ENCODE measurements at regions not wholly inside any gene's neighbourhood (a gene's known extent, or its start where the extent isn't known, plus 50 kb on each side); places are given as distances from the start of the nearest gene placed in this dataset.

GRCh38 chr13:65932013-65932412 is 1298.1 kb downstream of the PCDH9 start:
- TF ChIP-seq CEBPB (IDR thresholded peaks at IDR 0.05; ENCODE audit: low read depth, low read length) = no peak
- H2BK20ac ChIP-seq (ENCODE audit: low read depth, low read length) = no peak overlapping the region; the same call in 1 of the 2 replicates
- no peak overlapping the region for H4K8ac ChIP-seq (ENCODE audit: low read depth in 2 of 2, low read length in 2 of 2)
- H3K4me2 ChIP-seq (ENCODE audit: low read depth, low read length) = no peak overlapping the region
- H3K56ac ChIP-seq (ENCODE audit: extremely low read depth, insufficient read depth, low read length) = no peak overlapping the region
- no peaks in the 10 kb centered on the region for H3K27me3 ChIP-seq (ENCODE audit: control insufficient read depth, insufficient read depth, low read length)
- H3K36me3 ChIP-seq (ENCODE audit: control insufficient read depth, insufficient read depth, low read length) = no peaks in the 10 kb centered on the region
- no peak overlapping the region for H3K27ac ChIP-seq (ENCODE audit: insufficient read depth, low read length)
- no peak overlapping the region for H3K9ac ChIP-seq (ENCODE audit: low read depth, low read length)
- H2BK5ac ChIP-seq (ENCODE audit: low read depth, low read length, poor library complexity, severe bottlenecking) = no peak overlapping the region
- H2BK15ac ChIP-seq (ENCODE audit: low read depth, low read length) = no peak overlapping the region
- no peaks in the 10 kb centered on the region for H3K4me1 ChIP-seq (ENCODE audit: control insufficient read depth, insufficient read depth, low read length)
- ChIA-PET POLR2A (ENCODE audit: unreplicated experiment) (no interaction called here), CTCF (no interaction called here)
- no peak overlapping the region for H3K23ac ChIP-seq (ENCODE audit: low read depth, low read length)
- no peak overlapping the region for H3K4me3 ChIP-seq (ENCODE audit: insufficient read depth, low read depth, low read length)
- no peak overlapping the region for H3K18ac ChIP-seq (ENCODE audit: low read depth, low read length)
- DNase-seq = no peak
- H3K79me1 ChIP-seq (ENCODE audit: low read depth in 1 of 2, low read length in 2 of 2) = no peaks in the 10 kb centered on the region
- WGBS, 2 experiments (ENCODE audit: extremely low coverage in 2 of 2, insufficient read length in 1 of 2) = no CpG with 5 or more reads among the region's 2 CpGs
- H4K5ac ChIP-seq (ENCODE audit: low read depth, low read length) = no peak overlapping the region
- BruUV-seq (replicated peaks) = no TSS peak
- intact Hi-C loops (cut with micrococcal nuclease) (no loop called here), in situ Hi-C loops (cut with MboI; ENCODE audit: low sequenced_read_pairs) (no loop called here), dilution Hi-C loops (cut with HindIII; ENCODE audit: low sequenced_read_pairs, unreplicated experiment) (no loop called here)
- H4K20me1 ChIP-seq (ENCODE audit: insufficient read depth, low read length) = no peaks in the 10 kb centered on the region
- no peak overlapping the region for H2BK120ac ChIP-seq (ENCODE audit: low read depth, low read length)
- ATAC-seq (ENCODE audit: low read depth) = no peak
- H3K4ac ChIP-seq (ENCODE audit: low read depth, low read length) = no peak overlapping the region
- no peak overlapping the region for H4K91ac ChIP-seq (ENCODE audit: insufficient read depth, low read depth, low read length)
- H2AK9ac ChIP-seq (replicated peaks; ENCODE audit: low read depth, low read length, poor library complexity) = no peak overlapping the region
- no peaks in the 10 kb centered on the region for H3K9me3 ChIP-seq (ENCODE audit: control insufficient read depth, insufficient read depth, low read length)
- no peaks in the 10 kb centered on the region for H3K9me1 ChIP-seq (ENCODE audit: insufficient read depth, low read length)
- H3K14ac ChIP-seq (replicated peaks; ENCODE audit: low read depth, low read length) = no peak overlapping the region
- H2AK5ac ChIP-seq (ENCODE audit: low read depth, low read length) = no peak overlapping the region
- no peak overlapping the region for H2AFZ ChIP-seq (replicated peaks; ENCODE audit: low read length, poor library complexity)
